ENCODE measurements at regions not wholly inside any gene's neighbourhood (a gene's known extent, or its start where the extent isn't known, plus 50 kb on each side); places are given as distances from the start of the nearest gene placed in this dataset.

- TF ChIP-seq EZH2 (IDR thresholded peaks at IDR 0.05; ENCODE audit: low read length, unreplicated experiment) (no peak), CTCF (conservative IDR thresholded peaks at IDR 0.05; ENCODE audit: low read depth, low read length) (no peak), EZH2phosphoT487 (IDR thresholded peaks at IDR 0.05; ENCODE audit: borderline replicate concordance, low read length) (no peak)
Measured at GRCh38 chr12:13339091-13339490, 142.6 kb downstream of the EMP1 start.
